HCT116 (cell line): ENCODE measurements at regions not wholly inside any gene's neighbourhood (a gene's known extent, or its start where the extent isn't known, plus 50 kb on each side); places are given as distances from the start of the nearest gene placed in this dataset.

Experiments used
- ATAC-seq: fragments of 200-7000 bp; cut with Tn5 transposase; 2 replicates; pipeline ENCODE4 v1.9.1; 2020; ENCODE audit warnings: mild to moderate bottlenecking, moderate library complexity
- BruUV-seq: library from RNA; stranded (reverse); fragments of 400-500 nt; replicated peaks from 2 replicates; lab custom pipeline; 2021; lab: Mats Ljungman, UMichigan
- CTCF ChIA-PET: fragments of 300-600 bp; sonication (Branson Sonifier 250); formaldehyde crosslinking; loops from one replicate; lab custom pipeline; 2021; ENCODE audit warnings: antibody characterized with exemption; lab: Charles Lee
- POLR2A ChIA-PET: fragments of 300-600, 350-600 bp; sonication (Branson Sonifier 250); formaldehyde crosslinking; loops from one replicate; lab custom pipeline; 2021; ENCODE audit warnings: antibody characterized with exemption; lab: Charles Lee
- RAD21 ChIA-PET, 2 experiments: fragments of 300-600 bp; sonication (Branson Sonifier 250); formaldehyde crosslinking; loops; one replicate each; lab custom pipeline; 2023; ENCODE audit warnings: low total read pairs in 2 of 2; ENCODE audit not compliant: uncharacterized antibody in 2 of 2, unreplicated experiment in 2 of 2, low non-redundant PET in 1 of 2; lab: Charles Lee
- DNase-seq: peaks from one replicate; pipeline ENCODE4 v3.0.0-alpha.2; 2010; ENCODE audit warnings: low read depth, low spot score
- H2AFZ ChIP-seq: fragments of 200-600 bp; shearing (Covaris generic), sonication (generic); 2 replicates; pipeline ENCODE4 v1.6.1; 2017; ENCODE audit warnings: low read depth, mixed run types, mixed read lengths, antibody characterized with exemption, low read length; ENCODE audit not compliant: poor library complexity, severe bottlenecking
- H3K27ac ChIP-seq: 2 replicates; pipeline ENCODE4 v1.5.1; 2012; ENCODE audit warnings: low read depth, low read length
- H3K27me3 ChIP-seq: fragments of 200-600 bp; sonication (generic); 2 replicates; pipeline ENCODE4 v1.6.1; 2016; ENCODE audit warnings: mixed run types, low read length, mixed read lengths; ENCODE audit not compliant: insufficient read depth
- H3K36me3 ChIP-seq, 2 experiments: fragments of 200-500 bp in 1 of 2; fragments of 200-600 bp in 1 of 2; sonication (Bioruptor generic) in 1 of 2; sonication (generic) in 1 of 2; 2 replicates each; pipeline versions ENCODE4 v1.5.1 to v1.6.1; 2014 to 2016; ENCODE audit warnings: low read length in 2 of 2, inconsistent platforms in 1 of 2, mixed read lengths in 1 of 2, mixed run types in 1 of 2; ENCODE audit not compliant: insufficient read depth in 2 of 2, control insufficient read depth in 1 of 2
- H3K4me1 ChIP-seq, 2 experiments: fragments of 200-600 bp in 1 of 2; sonication (generic) in 1 of 2; 2 replicates each; pipeline versions ENCODE4 v1.5.1 to v1.6.1; 2012 to 2017; ENCODE audit warnings: low read length in 2 of 2, inconsistent platforms in 1 of 2, mild to moderate bottlenecking in 1 of 2, mixed read lengths in 1 of 2, mixed run types in 1 of 2, moderate library complexity in 1 of 2; ENCODE audit not compliant: insufficient read depth in 2 of 2, control insufficient read depth in 1 of 2
- H3K4me2 ChIP-seq: fragments of 200-600 bp; sonication (generic); 2 replicates; pipeline ENCODE4 v1.6.1; 2017; ENCODE audit warnings: mixed run types, low read length, mixed read lengths
- H3K4me3 ChIP-seq, 2 experiments: fragments of 200-600 bp in 1 of 2; sonication (generic) in 1 of 2; replicated peaks in 1 of 2; 2 replicates each; pipeline ENCODE4 v1.5.1; 2011 to 2016; ENCODE audit warnings: low read length in 2 of 2, control low read depth in 1 of 2, low read depth in 1 of 2, mild to moderate bottlenecking in 1 of 2, mixed read lengths in 1 of 2, mixed run types in 1 of 2
- H3K79me2 ChIP-seq: fragments of 200-600 bp; sonication (generic); 2 replicates; pipeline ENCODE4 v1.6.1; 2017; ENCODE audit warnings: mild to moderate bottlenecking, mixed run types, low read length, moderate library complexity, mixed read lengths; ENCODE audit not compliant: insufficient read depth
- H3K9ac ChIP-seq: fragments of 200-600 bp; sonication (generic); 2 replicates; pipeline ENCODE4 v1.6.1; 2016; ENCODE audit warnings: low read length, mixed read lengths
- H3K9me2 ChIP-seq: fragments of 200-600 bp; sonication (generic), shearing (Covaris generic); 2 replicates; pipeline ENCODE4 v1.6.1; 2017; ENCODE audit warnings: mixed run types, mild to moderate bottlenecking, moderate library complexity; ENCODE audit not compliant: insufficient read depth
- H3K9me3 ChIP-seq, 2 experiments: fragments of 200-500 bp in 1 of 2; fragments of 200-600 bp in 1 of 2; sonication (Bioruptor generic) in 1 of 2; sonication (generic) in 1 of 2; 2 replicates each; pipeline ENCODE4 v1.6.1; 2014 to 2017; ENCODE audit warnings: low read length in 2 of 2, mixed read lengths in 2 of 2, inconsistent platforms in 1 of 2, low read depth in 1 of 2, mild to moderate bottlenecking in 1 of 2, mixed run types in 1 of 2, moderate library complexity in 1 of 2; ENCODE audit not compliant: control insufficient read depth in 1 of 2, insufficient read depth in 1 of 2
- H4K20me1 ChIP-seq: fragments of 200-600 bp; sonication (generic), shearing (Covaris generic); 2 replicates; pipeline ENCODE4 v1.6.1; 2017; ENCODE audit warnings: mixed run types, mild to moderate bottlenecking, moderate library complexity; ENCODE audit not compliant: insufficient read depth
- ATF3 ChIP-seq: IDR thresholded peaks from 2 replicates; pipeline ENCODE4 v1.6.1; 2012
- CBX3 ChIP-seq: IDR thresholded peaks from 2 replicates; pipeline ENCODE4 v1.6.1; 2012; ENCODE audit warnings: low read depth
- CTCF ChIP-seq, 3 experiments: fragments of 200-600 bp in 1 of 3; sonication (generic) in 1 of 3; IDR thresholded peaks in 2 of 3; conservative IDR thresholded peaks in 1 of 3; 2 replicates each; pipeline ENCODE4 v1.5.1; 2012 to 2017; ENCODE audit warnings: low read depth in 2 of 3, low read length in 2 of 3, antibody characterized with exemption in 1 of 3, borderline replicate concordance in 1 of 3, control low read depth in 1 of 3, mild to moderate bottlenecking in 1 of 3, mixed read lengths in 1 of 3, mixed run types in 1 of 3, moderate library complexity in 1 of 3; ENCODE audit not compliant: insufficient read depth in 1 of 3
- EGR1 ChIP-seq: IDR thresholded peaks from 2 replicates; pipeline ENCODE4 v1.6.1; 2012; ENCODE audit warnings: low read depth
- ELF1 ChIP-seq: IDR thresholded peaks from 2 replicates; pipeline ENCODE4 v1.6.1; 2012; ENCODE audit warnings: low read depth, borderline replicate concordance
- EZH2 ChIP-seq: fragments of 200-600 bp; sonication (generic); IDR thresholded peaks from 2 replicates; pipeline ENCODE4 v1.6.1; 2017; ENCODE audit warnings: antibody characterized with exemption, mixed run types
- EZH2phosphoT487 ChIP-seq: fragments of 200-600 bp; IDR thresholded peaks from 2 replicates; pipeline ENCODE4 v1.6.1; 2018; ENCODE audit warnings: antibody characterized with exemption, borderline replicate concordance
- FOSL1 ChIP-seq: IDR thresholded peaks from 2 replicates; pipeline ENCODE4 v1.6.1; 2012; ENCODE audit warnings: low read depth
- JUND ChIP-seq: IDR thresholded peaks from 2 replicates; pipeline ENCODE4 v1.6.1; 2012
- MAX ChIP-seq: IDR thresholded peaks from 2 replicates; pipeline ENCODE4 v1.6.1; 2012
- POLR2A ChIP-seq: IDR thresholded peaks from 2 replicates; pipeline ENCODE4 v1.7.0; 2011; ENCODE audit warnings: borderline replicate concordance; ENCODE audit not compliant: insufficient read depth, insufficient read length; ENCODE audit errors: extremely low read depth
- REST ChIP-seq: IDR thresholded peaks from 2 replicates; pipeline ENCODE4 v1.6.1; 2012; ENCODE audit warnings: low read depth
- YY1 ChIP-seq: IDR thresholded peaks from 2 replicates; pipeline ENCODE4 v1.6.1; 2011; ENCODE audit warnings: low read length, low read depth, moderate library complexity, mild to moderate bottlenecking; ENCODE audit not compliant: insufficient replicate concordance; ENCODE audit errors: extremely low read depth
- ZBTB33 ChIP-seq: IDR thresholded peaks from 2 replicates; pipeline ENCODE4 v1.6.1; 2011; ENCODE audit warnings: mild to moderate bottlenecking, low read length, moderate library complexity; ENCODE audit not compliant: insufficient replicate concordance; ENCODE audit errors: extremely low read depth
- ZNF274 ChIP-seq: fragments of 200-500 bp; sonication (Bioruptor generic); IDR thresholded peaks from 2 replicates; pipeline ENCODE4 v1.6.1; 2014; ENCODE audit warnings: mild to moderate bottlenecking, low read depth, low read length, inconsistent platforms
- intact Hi-C: fragments of 100-400 bp; cut with micrococcal nuclease; formaldehyde crosslinking; loops from 2 replicates; pipeline ENCODE4 v1.10.0; 2022

- no peak for TF ChIP-seq ZBTB33
- TF ChIP-seq ZNF274, result no peak
- no peak for TF ChIP-seq CTCF (IDR thresholded peaks at IDR 0.05 in 2 of 3, conservative IDR thresholded peaks at IDR 0.05 in 1 of 3; ENCODE audit: borderline replicate concordance in 1 of 3, insufficient read depth in 1 of 3, low read depth in 2 of 3, low read length in 2 of 3)
- TF ChIP-seq, all 23 proteins: peak for 0
Observed at GRCh38 chr9:134566936-134567335, 74.7 kb upstream of the COL5A1 start (continued).

- Histone ChIP-seq H3K9ac (no peak overlapping the region), H3K36me3 (no peaks in the 10 kb centered on the region), H3K4me1 (peaks cover 0 to 4% of the 10 kb centered on the region in 2 experiments; a peak in 1 of 4 replicates), H3K27ac (no peak overlapping the region), H3K4me2 (no peak overlapping the region), H4K20me1 (no peaks in the 10 kb centered on the region), H3K9me2 (no peaks in the 10 kb centered on the region), H3K79me2 (no peaks in the 10 kb centered on the region), H2AFZ (no peak overlapping the region), H3K4me3 (no peak overlapping the region), H3K9me3 (no peaks in the 10 kb centered on the region), H3K27me3 (no peaks in the 10 kb centered on the region)
- ATAC-seq (no peak), DNase-seq (no peak)
- intact Hi-C loops, result no loop called here
- ChIA-PET POLR2A (no interaction called here), RAD21 (no interaction called here), CTCF (no interaction called here)
- no TSS peak for BruUV-seq
- TF ChIP-seq POLR2A (no peak), EZH2phosphoT487 (no peak), ATF3 (no peak), CTCF (IDR thresholded peaks at IDR 0.05 in 2 of 3, conservative IDR thresholded peaks at IDR 0.05 in 1 of 3; ENCODE audit: borderline replicate concordance in 1 of 3, insufficient read depth in 1 of 3, low read depth in 2 of 3, low read length in 2 of 3) (no peak), EGR1 (no peak), YY1 (no peak), CBX3 (no peak), JUND (no peak), FOSL1 (no peak), REST (no peak), MAX (no peak), EZH2 (no peak), ELF1 (no peak)
Observed at GRCh38 chr9:134568116-134568515, 73.5 kb upstream of the COL5A1 start.
